ENCODE measurements at regions not wholly inside any gene's neighbourhood (a gene's known extent, or its start where the extent isn't known, plus 50 kb on each side); places are given as distances from the start of the nearest gene placed in this dataset.

DNA sequence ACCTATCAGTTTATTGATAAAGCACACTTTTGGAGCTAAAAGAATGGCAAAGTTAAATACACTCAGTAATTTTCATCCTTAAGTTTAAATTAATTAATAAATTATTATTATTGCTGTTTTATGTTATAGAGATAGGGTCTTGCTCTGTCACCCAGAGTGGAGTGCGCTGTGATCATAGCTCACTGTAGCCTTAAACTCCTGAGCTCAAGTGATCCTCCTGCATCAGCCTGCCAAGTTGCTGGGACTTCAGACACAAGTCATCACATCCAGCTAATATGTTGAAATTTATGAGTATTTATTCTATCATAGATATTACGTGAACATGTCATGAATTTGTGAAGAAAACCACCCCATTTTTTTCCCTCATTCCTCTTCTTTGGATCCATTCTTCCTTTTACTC, 64.2 kb downstream of the GJA1 start:
- in situ Hi-C loops (cut with HindIII; ENCODE audit: low pct_unique_long_range_greater_than_20kb, low sequenced_read_pairs): no loop called here

GRCh38 chr6:121503589-121503991, 68.1 kb downstream of the GJA1 start:
- DNase-seq (ENCODE audit: low read depth, low spot score): no peak
- in situ Hi-C loops (cut with HindIII; ENCODE audit: low pct_unique_long_range_greater_than_20kb, low sequenced_read_pairs): no loop called here

More for the DNA sequence above, 64.2 kb downstream of the GJA1 start:
- DNase-seq (ENCODE audit: low read depth, low spot score): no peak

GRCh38 chr6:121504227-121504626, 68.8 kb downstream of the GJA1 start:
- no peak for DNase-seq (ENCODE audit: low read depth, low spot score)
- in situ Hi-C loops (cut with HindIII; ENCODE audit: low pct_unique_long_range_greater_than_20kb, low sequenced_read_pairs): no loop called here

DNA sequence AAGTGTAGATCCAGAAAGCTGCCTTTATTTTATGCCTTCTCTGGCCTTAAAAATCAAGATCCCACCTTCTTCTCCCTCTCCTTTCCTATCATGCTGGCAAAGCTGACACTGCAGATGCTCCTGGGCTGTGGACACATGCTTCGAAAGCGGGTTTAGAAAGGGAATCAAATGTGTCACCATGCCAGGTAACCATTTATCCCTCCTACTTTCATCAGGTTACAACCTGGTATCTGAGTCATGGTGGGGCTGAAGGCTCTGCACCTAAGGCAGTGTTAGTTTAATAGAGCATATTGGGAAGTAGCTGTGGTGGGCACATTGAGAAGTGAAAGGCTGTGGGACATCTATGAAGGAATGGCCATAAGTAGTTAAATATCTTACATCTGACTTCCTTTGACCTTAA, 69.8 kb downstream of the GJA1 start:
- DNase-seq (ENCODE audit: low read depth, low spot score): no peak
- in situ Hi-C loops (cut with HindIII; ENCODE audit: low pct_unique_long_range_greater_than_20kb, low sequenced_read_pairs): no loop called here

- in situ Hi-C loops (cut with HindIII; ENCODE audit: low pct_unique_long_range_greater_than_20kb, low sequenced_read_pairs): no loop called here
Observed at GRCh38 chr6:121506761-121507754, 71.6 kb downstream of the GJA1 start.

DNA sequence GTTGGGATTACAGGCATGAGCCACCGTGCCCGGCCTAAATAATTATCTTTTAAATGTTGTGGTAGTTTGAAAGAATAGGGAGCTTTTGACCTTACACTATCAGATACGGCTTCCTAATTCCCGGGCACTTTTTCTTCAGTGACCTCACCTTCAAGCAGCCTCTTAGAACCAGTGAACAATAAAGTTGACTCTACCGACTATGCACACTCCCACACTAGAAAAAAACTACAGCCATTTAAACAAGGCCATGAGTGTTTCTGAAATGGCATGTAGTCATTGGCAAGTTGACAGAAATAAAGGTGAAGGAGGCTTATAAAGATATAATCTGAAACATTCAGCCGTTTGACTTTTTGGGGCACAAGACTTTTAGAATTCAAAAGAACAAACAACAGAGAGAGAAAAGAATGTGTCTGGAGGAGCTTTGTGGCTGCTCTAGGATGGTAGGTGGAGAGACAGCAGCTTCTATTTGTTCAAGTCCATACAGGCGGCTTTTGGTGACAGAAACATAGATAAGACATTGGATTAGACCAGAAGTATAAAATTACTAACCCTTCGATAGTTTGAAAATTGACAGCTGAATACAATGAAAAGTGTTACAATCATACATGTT, 75.2 kb downstream of the GJA1 start:
- in situ Hi-C loops (cut with HindIII; ENCODE audit: low pct_unique_long_range_greater_than_20kb, low sequenced_read_pairs): no loop called here
- DNase-seq (ENCODE audit: low read depth, low spot score): peak; percentile 24

More at GRCh38 chr6:121506761-121507754, 71.6 kb downstream of the GJA1 start:
- DNase-seq (ENCODE audit: low read depth, low spot score): no peak

DNA sequence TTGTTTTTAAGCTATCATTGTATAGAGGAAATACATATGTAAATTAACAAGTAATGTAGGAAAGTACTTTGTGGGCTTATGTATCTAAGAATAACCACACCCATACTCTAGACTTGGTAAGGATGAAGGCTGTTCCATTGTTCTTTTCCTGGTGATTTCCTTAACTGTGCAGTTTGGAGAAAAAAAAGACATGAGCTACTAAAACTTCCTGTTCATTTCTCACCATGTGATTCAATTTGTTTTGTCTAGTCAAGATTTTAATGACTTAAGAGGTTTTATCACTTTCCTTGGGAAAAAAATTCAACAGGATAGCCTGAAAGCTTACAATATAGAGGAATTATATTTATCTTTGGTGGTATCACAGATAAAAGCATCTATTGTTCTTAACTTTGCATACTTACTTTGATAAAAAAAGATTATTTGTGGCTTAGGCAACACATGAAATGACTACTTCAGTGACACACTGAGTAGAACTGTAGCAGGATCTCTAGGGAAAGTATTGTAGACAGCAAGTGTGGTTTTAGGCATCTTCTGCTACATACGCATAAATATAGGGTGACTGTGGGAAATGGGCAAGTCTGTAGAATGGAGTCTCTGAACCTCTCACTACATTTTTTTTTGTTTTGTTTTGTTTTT, 80.3 kb downstream of the GJA1 start:
- in situ Hi-C loops (cut with HindIII; ENCODE audit: low pct_unique_long_range_greater_than_20kb, low sequenced_read_pairs): no loop called here
- DNase-seq (ENCODE audit: low read depth, low spot score): peak; percentile 5

DNA sequence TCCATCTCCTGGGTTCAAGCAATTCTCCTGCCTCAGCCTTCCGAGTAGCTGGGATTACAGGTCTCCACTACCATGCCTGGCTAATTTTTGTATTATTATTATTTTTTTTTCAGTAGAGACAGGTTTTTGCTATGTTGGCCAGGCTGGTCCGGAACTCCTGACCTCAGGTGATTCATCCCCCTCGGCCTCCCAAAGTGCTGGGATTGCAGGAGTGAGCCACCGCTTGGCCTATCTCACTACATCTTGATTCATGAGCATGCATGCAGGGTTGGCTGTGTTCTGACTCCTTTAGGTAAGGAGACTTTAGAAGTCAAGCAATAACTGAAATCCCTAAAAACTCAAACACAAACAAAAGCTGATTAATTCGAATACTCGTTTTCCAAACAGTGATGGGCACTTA, 80.9 kb downstream of the GJA1 start:
- in situ Hi-C loops (cut with HindIII; ENCODE audit: low pct_unique_long_range_greater_than_20kb, low sequenced_read_pairs): no loop called here
- no peak for DNase-seq (ENCODE audit: low read depth, low spot score)

- in situ Hi-C loops (cut with HindIII; ENCODE audit: low pct_unique_long_range_greater_than_20kb, low sequenced_read_pairs): no loop called here
- no peak for DNase-seq (ENCODE audit: low read depth, low spot score)
Observed at GRCh38 chr6:121520337-121521163, 85.1 kb downstream of the GJA1 start.

DNA sequence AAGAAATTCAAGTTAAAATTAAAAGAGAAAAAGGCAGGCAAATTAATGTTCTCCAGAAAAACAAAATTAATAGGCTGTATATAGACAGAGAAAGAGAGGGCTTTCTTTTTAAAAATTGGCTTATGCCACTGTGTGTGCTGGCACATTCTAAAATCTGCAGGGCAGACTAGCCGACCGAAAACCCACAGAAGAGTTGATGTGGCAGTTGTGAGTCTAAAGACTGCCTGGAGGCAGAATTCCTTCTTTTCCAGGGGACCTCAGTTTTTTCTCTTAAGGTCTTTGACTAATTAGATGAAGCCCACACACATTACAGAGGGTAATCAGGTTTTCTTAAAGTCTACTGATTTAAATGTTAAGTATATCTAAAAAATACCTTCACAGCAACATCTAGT, 85.7 kb downstream of the GJA1 start:
- no peak for DNase-seq (ENCODE audit: low read depth, low spot score)
- in situ Hi-C loops (cut with HindIII; ENCODE audit: low pct_unique_long_range_greater_than_20kb, low sequenced_read_pairs): no loop called here

GRCh38 chr6:121522265-121522664, 86.8 kb downstream of the GJA1 start:
- DNase-seq (ENCODE audit: low read depth, low spot score): no peak

GRCh38 chr6:121522771-121523386, 87.4 kb downstream of the GJA1 start:
- in situ Hi-C loops (cut with HindIII; ENCODE audit: low pct_unique_long_range_greater_than_20kb, low sequenced_read_pairs): no loop called here
- DNase-seq (ENCODE audit: low read depth, low spot score): no peak

More at GRCh38 chr6:121522265-121522664, 86.8 kb downstream of the GJA1 start:
- in situ Hi-C loops (cut with HindIII; ENCODE audit: low pct_unique_long_range_greater_than_20kb, low sequenced_read_pairs): no loop called here

DNA sequence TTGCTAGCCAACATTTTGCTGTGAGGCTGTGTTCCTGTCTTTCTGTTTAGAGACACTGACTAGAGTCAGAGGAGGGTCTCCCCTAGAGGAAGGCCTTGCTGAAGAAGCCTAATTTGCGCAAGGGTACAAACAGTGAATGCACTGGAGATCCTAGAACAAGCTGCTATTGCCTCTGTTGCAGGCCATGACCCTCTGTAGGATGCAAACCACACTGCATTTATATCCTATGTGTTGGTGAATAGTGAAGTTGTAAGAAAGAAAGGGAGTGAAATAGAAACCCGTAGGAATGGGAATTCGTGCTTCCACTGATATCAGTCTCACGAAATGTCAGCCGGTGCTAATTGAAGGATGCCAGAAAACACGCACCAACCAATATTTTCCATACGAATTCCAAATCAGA, 88.2 kb downstream of the GJA1 start:
- no peak for DNase-seq (ENCODE audit: low read depth, low spot score)
- in situ Hi-C loops (cut with HindIII; ENCODE audit: low pct_unique_long_range_greater_than_20kb, low sequenced_read_pairs): no loop called here

DNA sequence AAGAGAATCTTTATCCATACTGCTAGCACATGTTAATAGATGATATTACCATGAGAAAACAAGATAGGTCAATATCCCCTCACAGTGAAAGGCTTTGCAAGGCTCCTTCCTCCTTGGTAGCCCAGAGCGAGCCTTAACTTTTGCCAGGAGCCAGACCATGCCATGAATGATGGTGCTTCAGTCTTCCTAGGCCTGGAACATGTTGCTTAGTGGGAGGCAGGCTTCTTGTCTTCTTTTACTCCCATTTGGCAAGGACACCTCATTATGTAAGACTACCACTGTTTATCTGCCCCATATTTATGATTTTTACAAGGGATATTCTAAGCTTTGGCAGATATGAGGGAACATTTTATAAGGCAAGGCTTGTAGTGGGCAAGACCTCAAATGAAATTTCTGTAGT, 90.8 kb downstream of the GJA1 start:
- no peak for DNase-seq (ENCODE audit: low read depth, low spot score)
- in situ Hi-C loops (cut with HindIII; ENCODE audit: low pct_unique_long_range_greater_than_20kb, low sequenced_read_pairs): no loop called here

GRCh38 chr6:121531658-121532169, 96.3 kb downstream of the GJA1 start:
- DNase-seq (ENCODE audit: low read depth, low spot score): no peak
- in situ Hi-C loops (cut with HindIII; ENCODE audit: low pct_unique_long_range_greater_than_20kb, low sequenced_read_pairs): no loop called here

DNA sequence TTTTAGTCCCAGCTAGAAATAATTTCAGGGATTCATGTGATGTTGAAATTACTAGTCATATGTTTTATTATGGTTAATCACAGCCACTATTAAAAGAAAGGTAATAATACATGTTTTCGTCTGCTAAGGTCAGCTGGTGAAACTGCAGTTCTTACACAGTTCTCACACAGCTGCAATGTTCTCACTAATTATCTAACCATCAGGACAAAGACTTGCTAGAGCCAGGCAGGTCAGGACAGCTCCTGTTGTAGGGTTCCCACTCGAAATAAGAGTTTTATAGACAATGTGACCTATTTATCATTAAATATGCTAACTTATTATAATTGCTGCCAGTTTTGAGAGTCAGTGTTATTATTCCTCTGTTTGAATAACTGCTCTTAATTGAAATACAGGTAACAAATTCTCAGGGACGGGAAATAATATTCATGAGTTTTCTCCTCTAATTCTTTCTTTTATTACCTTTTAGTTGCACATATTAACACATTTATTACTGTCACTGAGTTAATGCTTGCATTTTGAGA, 97.9 kb downstream of the GJA1 start:
- in situ Hi-C loops (cut with HindIII; ENCODE audit: low pct_unique_long_range_greater_than_20kb, low sequenced_read_pairs): no loop called here
- DNase-seq (ENCODE audit: low read depth, low spot score): peak; percentile 10

DNA sequence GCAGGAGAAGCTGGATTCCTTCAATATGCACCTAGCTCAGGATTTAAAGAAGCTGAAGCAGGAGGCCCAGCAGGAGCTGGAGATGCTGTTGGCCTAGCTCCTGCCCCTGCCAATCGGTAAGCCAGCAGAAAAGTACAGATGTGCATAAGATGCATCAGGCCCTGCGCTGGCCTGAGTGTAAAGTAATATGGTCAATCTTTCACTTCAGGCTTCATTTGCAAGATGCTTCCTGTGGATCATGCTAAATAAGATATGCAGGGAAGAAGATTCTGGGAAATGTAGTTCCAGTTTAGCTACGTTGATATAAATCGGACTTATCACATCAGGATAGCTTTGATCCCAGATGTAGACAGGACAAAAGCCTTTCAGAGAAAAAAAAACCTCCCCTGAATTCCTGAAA, 100.3 kb downstream of the GJA1 start:
- in situ Hi-C loops (cut with HindIII; ENCODE audit: low pct_unique_long_range_greater_than_20kb, low sequenced_read_pairs): no loop called here

More for the DNA sequence above, 100.3 kb downstream of the GJA1 start:
- DNase-seq (ENCODE audit: low read depth, low spot score): no peak
